Ishikawa (cell line): ENCODE measurements at regions not wholly inside any gene's neighbourhood (a gene's known extent, or its start where the extent isn't known, plus 50 kb on each side); places are given as distances from the start of the nearest gene placed in this dataset.

ENCODE experiments used
- CEBPB ChIP-seq: IDR thresholded peaks from 2 replicates; pipeline ENCODE4 v1.6.1; 2012
- CREB1 ChIP-seq: IDR thresholded peaks from 2 replicates; pipeline ENCODE4 v1.6.1; 2012; ENCODE audit warnings: low read depth
- EGR1 ChIP-seq: IDR thresholded peaks from 2 replicates; pipeline ENCODE4 v1.6.1; 2012
- EP300 ChIP-seq: IDR thresholded peaks from 2 replicates; pipeline ENCODE4 v1.6.1; 2012; ENCODE audit warnings: borderline replicate concordance
- FOXM1 ChIP-seq: IDR thresholded peaks from 2 replicates; pipeline ENCODE4 v1.6.1; 2012; ENCODE audit warnings: low read depth, borderline replicate concordance
- MAX ChIP-seq: IDR thresholded peaks from 2 replicates; pipeline ENCODE4 v1.6.1; 2012
- NFIC ChIP-seq: IDR thresholded peaks from 2 replicates; pipeline ENCODE4 v1.6.1; 2012
- RAD21 ChIP-seq: IDR thresholded peaks from 2 replicates; pipeline ENCODE4 v1.6.1; 2012; ENCODE audit warnings: low read depth
- REST ChIP-seq: IDR thresholded peaks from 2 replicates; pipeline ENCODE4 v1.6.1; 2012; ENCODE audit warnings: low read depth, mild to moderate bottlenecking
- TAF1 ChIP-seq: IDR thresholded peaks from 2 replicates; pipeline ENCODE4 v1.6.1; 2012; ENCODE audit warnings: low read depth, mild to moderate bottlenecking
- TCF12 ChIP-seq: IDR thresholded peaks from 2 replicates; pipeline ENCODE4 v1.6.1; 2012; ENCODE audit warnings: low read depth
- TEAD4 ChIP-seq: IDR thresholded peaks from 2 replicates; pipeline ENCODE4 v1.6.1; 2012
- USF1 ChIP-seq: IDR thresholded peaks from 2 replicates; pipeline ENCODE4 v1.6.1; 2012
- YY1 ChIP-seq: IDR thresholded peaks from 2 replicates; pipeline ENCODE4 v1.6.1; 2012; ENCODE audit warnings: low read depth
- ZBTB7A ChIP-seq: IDR thresholded peaks from 2 replicates; pipeline ENCODE4 v1.6.1; 2012; ENCODE audit warnings: low read depth

DNA sequence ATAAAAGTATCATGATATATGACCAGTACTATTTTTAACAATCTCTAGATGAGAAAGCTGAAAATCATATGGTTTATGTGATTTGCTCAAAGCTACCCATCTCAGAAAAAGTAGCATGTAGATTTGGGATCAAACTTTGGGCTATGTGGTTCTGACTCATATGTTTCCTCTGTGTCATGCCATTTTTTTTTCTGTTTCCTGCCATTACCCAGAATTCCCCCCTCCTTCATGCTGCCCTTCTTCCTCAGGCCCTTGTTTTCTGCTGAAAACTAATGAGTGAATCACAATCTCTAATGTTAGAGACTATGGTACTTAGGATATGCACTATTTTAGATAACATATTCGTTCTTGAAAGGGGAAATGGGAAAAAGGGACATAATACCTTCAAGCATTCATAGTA lies 80.7 kb downstream of the JRKL start:
- TF ChIP-seq YY1 = no peak
- no peak for TF ChIP-seq NFIC
- no peak for TF ChIP-seq ZBTB7A
- TF ChIP-seq CEBPB = no peak
- no peak for TF ChIP-seq FOXM1

DNA sequence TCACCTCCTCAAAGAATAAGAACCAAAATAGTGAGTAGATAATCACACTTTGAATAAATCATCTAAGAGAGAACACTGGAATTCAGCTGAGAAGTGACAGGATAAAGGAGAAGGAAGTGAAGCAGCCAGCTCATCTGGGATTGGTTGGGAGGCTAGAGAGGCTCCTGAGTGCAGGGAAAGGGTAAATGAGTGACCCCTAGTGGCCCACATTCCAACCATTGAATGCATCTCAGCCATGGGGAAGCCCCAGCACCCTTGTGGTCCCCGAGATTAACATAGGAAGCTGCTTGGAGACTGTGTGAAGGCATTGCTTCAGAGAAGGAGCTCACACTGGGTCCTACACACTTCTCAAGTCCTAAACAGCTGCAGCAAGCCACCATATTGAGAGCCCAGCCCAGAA lies 82.3 kb downstream of the JRKL start:
- TF ChIP-seq RAD21 = no peak
- no peak for TF ChIP-seq TEAD4
- no peak for TF ChIP-seq CEBPB
- no peak for TF ChIP-seq EGR1
- no peak for TF ChIP-seq FOXM1
- no peak for TF ChIP-seq YY1
- no peak for TF ChIP-seq NFIC
- TF ChIP-seq MAX = no peak
- no peak for TF ChIP-seq TAF1
- no peak for TF ChIP-seq EP300
- no peak for TF ChIP-seq REST
- TF ChIP-seq USF1 = no peak
- TF ChIP-seq TCF12 = no peak
- TF ChIP-seq CREB1 = no peak
- TF ChIP-seq ZBTB7A = no peak

GRCh38 chr11:96474263-96474662 lies 84.5 kb downstream of the JRKL start:
- TF ChIP-seq NFIC (0 out of 2 replicates have a peak, but pooled peaks have one; percentile 11), TCF12 (0 out of 2 replicates have a peak, but pooled peaks have one; percentile 36), YY1 (no peak), FOXM1 (no peak), TEAD4 (peak; percentile 60; the same call in 1 of the 2 replicates), RAD21 (no peak), MAX (no peak), EP300 (no peak; the same call in 1 of the 2 replicates), ZBTB7A (no peak)

- TF ChIP-seq NFIC (no peak), YY1 (no peak), RAD21 (no peak), TCF12 (no peak)
Observed at GRCh38 chr11:96481204-96481603, 91.4 kb downstream of the JRKL start.

GRCh38 chr11:96481771-96482170 lies 92.0 kb downstream of the JRKL start:
- TF ChIP-seq TCF12 (no peak), EGR1 (no peak), USF1 (no peak), CEBPB (no peak), NFIC (no peak), REST (no peak), EP300 (no peak), FOXM1 (no peak), TEAD4 (no peak), YY1 (no peak), CREB1 (no peak), MAX (no peak), TAF1 (no peak), ZBTB7A (no peak), RAD21 (no peak)

DNA sequence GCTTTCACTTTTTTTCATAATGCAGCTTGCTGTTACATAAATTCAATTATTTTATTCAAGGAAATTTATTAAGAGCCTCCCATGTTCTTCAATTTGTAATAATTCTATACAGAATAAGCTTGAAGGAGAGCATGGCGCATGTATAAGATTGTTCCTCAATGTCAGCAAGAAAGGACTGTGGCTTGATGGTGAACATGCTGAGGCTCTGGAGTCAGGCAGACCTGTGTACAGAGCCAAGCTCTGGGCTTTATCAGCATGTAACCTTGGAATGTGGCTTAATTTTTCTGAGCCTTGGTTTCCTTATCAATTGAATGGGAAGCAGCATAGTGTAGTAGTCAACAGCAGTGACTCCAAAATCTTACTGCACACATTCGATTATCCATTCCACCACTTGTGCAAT lies 92.4 kb downstream of the JRKL start:
- TF ChIP-seq NFIC (no peak), REST (no peak), RAD21 (no peak), TEAD4 (no peak), MAX (no peak), FOXM1 (no peak), TAF1 (no peak), EGR1 (no peak), ZBTB7A (no peak), TCF12 (no peak), USF1 (no peak), EP300 (no peak), CEBPB (no peak), YY1 (no peak)
